Breast epithelium (tissue), 4 donors: ENCODE measurements at regions not wholly inside any gene's neighbourhood (a gene's known extent, or its start where the extent isn't known, plus 50 kb on each side); places are given as distances from the start of the nearest gene placed in this dataset.

ENCODE experiments used
- DNase-seq, 2 donors: peaks; one replicate each; pipeline ENCODE4 v3.0.0-alpha.2; 2019; ENCODE audit warnings: low spot score in 2 of 2
- H3K27ac ChIP-seq, 2 donors: fragments of 200-600 bp; sonication (generic) in 1 of 2; one replicate each; pipeline ENCODE4 v1.5.1; 2016 to 2019; ENCODE audit warnings: mild to moderate bottlenecking in 1 of 2
- H3K27me3 ChIP-seq, 2 donors: fragments of 200-600 bp; sonication (generic) in 1 of 2; one replicate each; pipeline versions ENCODE4 v1.5.1 to v1.6.0; 2017 to 2019; ENCODE audit warnings: control low read depth in 1 of 2, mild to moderate bottlenecking in 1 of 2
- H3K36me3 ChIP-seq: fragments of 200-600 bp; one replicate; pipeline ENCODE4 v1.5.1; 2019
- H3K4me1 ChIP-seq, 2 donors: fragments of 200-600 bp; sonication (generic); one replicate each; pipeline ENCODE4 v1.5.1; 2016 to 2019; ENCODE audit warnings: control low read depth in 1 of 2
- H3K4me3 ChIP-seq, 3 donors: fragments of 200-600 bp; sonication (generic); 1 replicate in 2 of 3; 2 replicates in 1 of 3; pipeline ENCODE4 v1.5.1; 2016 to 2019; ENCODE audit warnings: mild to moderate bottlenecking in 3 of 3, moderate library complexity in 2 of 3
- H3K9me3 ChIP-seq, 2 donors: fragments of 200-600 bp; sonication (generic) in 1 of 2; one replicate each; pipeline ENCODE4 v1.5.1; 2016 to 2019; ENCODE audit warnings: control low read depth in 1 of 2
- CTCF ChIP-seq, 3 donors: fragments of 450-650 bp; IDR thresholded peaks; one replicate each; pipeline ENCODE4 v1.5.1; 2016 to 2017; ENCODE audit warnings: antibody characterized with exemption in 3 of 3, mild to moderate bottlenecking in 3 of 3, moderate library complexity in 3 of 3
- POLR2A ChIP-seq: fragments of 450-650 bp; IDR thresholded peaks from one replicate; pipeline ENCODE4 v1.6.1; 2016; ENCODE audit warnings: antibody characterized with exemption, mild to moderate bottlenecking, moderate library complexity
- POLR2AphosphoS5 ChIP-seq, 3 donors: sonication (generic); formaldehyde crosslinking; IDR thresholded peaks; one replicate each; pipeline ENCODE4 v1.6.1; 2017; ENCODE audit warnings: antibody characterized with exemption in 3 of 3
- intact Hi-C: fragments of 100-400 bp; cut with DNase I; formaldehyde crosslinking; loops from one replicate; pipeline ENCODE4 v1.15.1; 2023; ENCODE audit warnings: low total_unique reads

DNA sequence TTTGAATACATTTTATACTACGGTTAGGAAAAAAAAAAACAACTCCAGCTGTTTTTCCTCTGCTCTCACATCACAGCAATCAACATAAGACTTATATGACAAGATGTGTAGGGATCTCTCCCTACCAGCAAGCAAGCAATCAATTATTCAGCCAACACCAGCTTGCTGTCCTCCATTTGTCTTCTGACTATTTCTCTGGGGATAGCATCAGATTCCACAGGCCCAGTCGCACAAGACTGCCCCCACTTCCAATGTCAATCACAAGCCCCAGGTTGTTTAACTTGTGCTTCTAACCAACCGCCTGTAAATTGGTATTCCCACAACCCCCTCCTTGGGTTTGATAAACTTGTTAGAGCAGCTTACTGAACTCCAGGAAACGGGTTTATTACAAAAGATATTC, 873.1 kb upstream of the TMPRSS15 start:
- TF ChIP-seq CTCF (IDR thresholded peaks at IDR 0.05): no peak
- TF ChIP-seq POLR2A: no peak
- no peak for TF ChIP-seq POLR2AphosphoS5 (IDR thresholded peaks at IDR 0.05)
- no peak for DNase-seq
- no peaks in the 10 kb centered on the region for H3K4me1 ChIP-seq
- intact Hi-C loops: no loop called here
- no peak overlapping the region for H3K27ac ChIP-seq
- H3K27me3 ChIP-seq: no peaks in the 10 kb centered on the region
- H3K9me3 ChIP-seq: no peaks in the 10 kb centered on the region
- H3K4me3 ChIP-seq: no peak overlapping the region
- H3K36me3 ChIP-seq: no peaks in the 10 kb centered on the region

GRCh38 chr21:19286876-19287275, 883.3 kb upstream of the TMPRSS15 start:
- no peak overlapping the region for H3K4me3 ChIP-seq
- intact Hi-C loops: no loop called here
- no peaks in the 10 kb centered on the region for H3K9me3 ChIP-seq
- DNase-seq: no peak
- no peaks in the 10 kb centered on the region for H3K4me1 ChIP-seq
- TF ChIP-seq POLR2AphosphoS5 (IDR thresholded peaks at IDR 0.05): no peak
- no peak for TF ChIP-seq POLR2A
- no peak for TF ChIP-seq CTCF (IDR thresholded peaks at IDR 0.05)
- no peaks in the 10 kb centered on the region for H3K36me3 ChIP-seq
- H3K27ac ChIP-seq: no peak overlapping the region
- no peaks in the 10 kb centered on the region for H3K27me3 ChIP-seq

- intact Hi-C loops: no loop called here
These were observed 886.7 kb upstream of the TMPRSS15 start for GRCh38 chr21:19290328-19290727.

DNA sequence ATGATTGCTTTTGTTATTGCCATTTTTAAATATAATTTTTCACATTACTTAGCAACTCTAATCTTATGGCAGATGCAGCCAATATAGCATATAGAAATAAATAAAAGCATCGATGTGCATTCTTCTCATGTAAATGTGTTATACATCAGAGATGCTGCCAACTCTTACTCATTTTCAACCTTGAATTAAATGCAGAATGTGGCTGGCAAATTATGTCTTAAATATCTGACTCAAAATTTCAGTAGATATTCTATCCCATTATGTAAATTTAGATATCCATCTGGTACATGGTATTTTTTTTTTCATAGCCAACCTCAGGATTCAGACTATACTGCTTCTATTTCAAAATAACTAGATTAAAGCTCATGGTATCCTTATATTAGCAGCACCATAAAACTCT, 916.7 kb upstream of the TMPRSS15 start:
- Histone ChIP-seq H3K36me3 (no peaks in the 10 kb centered on the region), H3K4me3 (no peak overlapping the region), H3K9me3 (peaks cover 0 to 4% of the 10 kb centered on the region in 2 donors), H3K4me1 (no peaks in the 10 kb centered on the region), H3K27me3 (no peaks in the 10 kb centered on the region), H3K27ac (no peak overlapping the region)
- no peak for DNase-seq
- no peak for TF ChIP-seq CTCF (IDR thresholded peaks at IDR 0.05)
- no peak for TF ChIP-seq POLR2AphosphoS5 (IDR thresholded peaks at IDR 0.05)
- no peak for TF ChIP-seq POLR2A
- intact Hi-C loops: no loop called here

More at GRCh38 chr21:19290328-19290727, 886.7 kb upstream of the TMPRSS15 start:
- H3K36me3 ChIP-seq: no peaks in the 10 kb centered on the region
- no peak overlapping the region for H3K27ac ChIP-seq
- no peaks in the 10 kb centered on the region for H3K27me3 ChIP-seq
- no peaks in the 10 kb centered on the region for H3K4me1 ChIP-seq
- H3K9me3 ChIP-seq: no peaks in the 10 kb centered on the region
- no peak overlapping the region for H3K4me3 ChIP-seq
- TF ChIP-seq POLR2AphosphoS5 (IDR thresholded peaks at IDR 0.05) (no peak), POLR2A (no peak), CTCF (IDR thresholded peaks at IDR 0.05) (no peak)
- no peak for DNase-seq

- TF ChIP-seq CTCF (IDR thresholded peaks at IDR 0.05) (no peak), POLR2A (no peak), POLR2AphosphoS5 (IDR thresholded peaks at IDR 0.05) (no peak)
- H3K27ac ChIP-seq: no peak overlapping the region
- H3K4me3 ChIP-seq: no peak overlapping the region
- intact Hi-C loops: no loop called here
- peaks cover 0 to 4% of the 10 kb centered on the region in 2 donors for H3K9me3 ChIP-seq
- no peaks in the 10 kb centered on the region for H3K36me3 ChIP-seq
- no peaks in the 10 kb centered on the region for H3K27me3 ChIP-seq
- no peaks in the 10 kb centered on the region for H3K4me1 ChIP-seq
- no peak for DNase-seq
These were observed 918.1 kb upstream of the TMPRSS15 start for GRCh38 chr21:19321688-19322087.
